PC-3 (cell line): ENCODE measurements at regions not wholly inside any gene's neighbourhood (a gene's known extent, or its start where the extent isn't known, plus 50 kb on each side); places are given as distances from the start of the nearest gene placed in this dataset.

Experiments
- ATAC-seq: fragments of 200-7000 bp; cut with Tn5 transposase; 2 replicates; pipeline ENCODE4 v1.9.1; 2020; ENCODE audit warnings: mild to moderate bottlenecking, moderate library complexity
- BruUV-seq: library from RNA; stranded (reverse); fragments of 400-500 nt; replicated peaks from 2 replicates; lab custom pipeline; 2021; lab: Mats Ljungman, UMichigan
- CTCF ChIA-PET: fragments of 300-600 bp; sonication (Branson Sonifier 250); formaldehyde crosslinking; loops from one replicate; lab custom pipeline; 2022; ENCODE audit warnings: antibody characterized with exemption; lab: Charles Lee
- POLR2A ChIA-PET: fragments of 300-600 bp; sonication (Branson Sonifier 250); formaldehyde crosslinking; loops from one replicate; lab custom pipeline; 2022; ENCODE audit warnings: antibody characterized with exemption; ENCODE audit not compliant: unreplicated experiment; lab: Charles Lee
- DNase-seq: peaks from one replicate; pipeline ENCODE4 v3.0.0-alpha.2; 2015
- H2AFZ ChIP-seq: fragments of 300-600 bp; sonication (generic); 2 replicates; pipeline ENCODE4 v1.6.0; 2016; ENCODE audit warnings: antibody characterized with exemption, low read length
- H3F3A ChIP-seq: fragments of 300-600 bp; sonication (generic); one replicate; pipeline ENCODE4 v1.6.0; 2017; ENCODE audit warnings: antibody characterized with exemption, low read length, control low read depth, mild to moderate bottlenecking; ENCODE audit not compliant: unreplicated experiment
- H3K27ac ChIP-seq: fragments of 300-600 bp; sonication (generic); 2 replicates; pipeline ENCODE4 v1.5.1; 2016; ENCODE audit warnings: mild to moderate bottlenecking, low read length
- H3K27me3 ChIP-seq: fragments of 300-600 bp; sonication (generic); 2 replicates; pipeline ENCODE4 v1.6.1; 2016; ENCODE audit warnings: low read length, mixed read lengths
- H3K36me3 ChIP-seq: fragments of 300-600 bp; sonication (generic); 2 replicates; pipeline ENCODE4 v1.6.1; 2016; ENCODE audit warnings: low read depth, mixed run types, low read length, mixed read lengths
- H3K4me1 ChIP-seq: fragments of 300-600 bp; sonication (generic); 2 replicates; pipeline ENCODE4 v1.5.1; 2016; ENCODE audit warnings: low read length; ENCODE audit not compliant: insufficient read depth
- H3K4me2 ChIP-seq: fragments of 300-600 bp; sonication (generic); 2 replicates; pipeline ENCODE4 v1.6.0; 2016; ENCODE audit warnings: low read length
- H3K4me3 ChIP-seq: fragments of 300-600 bp; sonication (generic); 2 replicates; pipeline ENCODE4 v1.5.1; 2016; ENCODE audit warnings: mild to moderate bottlenecking, low read length, mixed read lengths
- H3K79me2 ChIP-seq: fragments of 300-600 bp; sonication (generic); 2 replicates; pipeline ENCODE4 v1.6.1; 2017; ENCODE audit warnings: low read length, mixed read lengths
- H3K9ac ChIP-seq: fragments of 300-600 bp; sonication (generic); 2 replicates; pipeline ENCODE4 v1.6.0; 2016; ENCODE audit warnings: mild to moderate bottlenecking, low read length
- H3K9me2 ChIP-seq: fragments of 300-600 bp; sonication (generic); replicated peaks from 2 replicates; pipeline ENCODE4 v1.6.1; 2016; ENCODE audit warnings: mixed run types, low read length, mixed read lengths
- H3K9me3 ChIP-seq: fragments of 300-600 bp; sonication (generic); 2 replicates; pipeline ENCODE4 v1.6.1; 2016; ENCODE audit warnings: low read length, mixed read lengths
- H4K20me1 ChIP-seq: fragments of 300-600 bp; sonication (generic); 2 replicates; pipeline ENCODE4 v1.6.1; 2016; ENCODE audit warnings: low read length, mixed read lengths
- EZH2 ChIP-seq: fragments of 300-600 bp; sonication (generic); IDR thresholded peaks from one replicate; pipeline ENCODE4 v1.6.1; 2017; ENCODE audit warnings: antibody characterized with exemption, mild to moderate bottlenecking, low read length; ENCODE audit not compliant: unreplicated experiment
- EZH2phosphoT487 ChIP-seq: fragments of 300-600 bp; sonication (generic); IDR thresholded peaks from 2 replicates; pipeline ENCODE4 v1.6.1; 2018; ENCODE audit warnings: mild to moderate bottlenecking, antibody characterized with exemption, low read length, borderline replicate concordance
- intact Hi-C: fragments of 100-400 bp; cut with micrococcal nuclease; formaldehyde crosslinking; loops from 2 replicates; pipeline ENCODE4 v1.9.0; 2023
- TF ChIP-seq, protein P1 (sequence below): fragments of 300-600 bp; sonication (generic); conservative IDR thresholded peaks from 2 replicates; pipeline ENCODE4 v1.5.1; 2017; ENCODE audit warnings: antibody characterized with exemption, low read depth, mild to moderate bottlenecking, low read length

DNA sequence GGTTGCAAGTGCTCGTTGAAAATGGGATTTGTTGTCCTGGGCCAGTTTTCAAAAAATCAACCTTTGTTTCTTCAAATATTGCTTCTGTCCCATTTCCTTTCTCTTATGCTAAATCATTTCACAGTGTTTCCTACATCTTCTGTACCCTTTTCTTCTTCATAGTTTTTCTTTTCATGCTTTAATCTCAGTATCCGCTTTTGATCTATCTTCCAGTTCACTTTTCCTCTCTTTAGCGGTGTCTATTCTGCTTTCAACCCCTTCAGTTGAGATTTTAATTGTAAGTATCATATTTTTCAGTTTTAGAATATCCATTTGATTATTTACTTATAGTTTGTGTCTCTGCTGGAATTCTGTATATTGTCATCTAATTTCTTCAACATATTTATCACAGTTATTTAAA lies 311.7 kb upstream of the TPM1 start:
- no peak overlapping the region for H3K4me3 ChIP-seq
- ATAC-seq (no peak), DNase-seq (no peak)
- H3F3A ChIP-seq: no peaks in the 10 kb centered on the region
- H3K9me3 ChIP-seq: no peaks in the 10 kb centered on the region
- no peak overlapping the region for H3K9ac ChIP-seq
- TF ChIP-seq EZH2phosphoT487: no peak
- no peak for TF ChIP-seq EZH2
- TF ChIP-seq, protein P1, sequence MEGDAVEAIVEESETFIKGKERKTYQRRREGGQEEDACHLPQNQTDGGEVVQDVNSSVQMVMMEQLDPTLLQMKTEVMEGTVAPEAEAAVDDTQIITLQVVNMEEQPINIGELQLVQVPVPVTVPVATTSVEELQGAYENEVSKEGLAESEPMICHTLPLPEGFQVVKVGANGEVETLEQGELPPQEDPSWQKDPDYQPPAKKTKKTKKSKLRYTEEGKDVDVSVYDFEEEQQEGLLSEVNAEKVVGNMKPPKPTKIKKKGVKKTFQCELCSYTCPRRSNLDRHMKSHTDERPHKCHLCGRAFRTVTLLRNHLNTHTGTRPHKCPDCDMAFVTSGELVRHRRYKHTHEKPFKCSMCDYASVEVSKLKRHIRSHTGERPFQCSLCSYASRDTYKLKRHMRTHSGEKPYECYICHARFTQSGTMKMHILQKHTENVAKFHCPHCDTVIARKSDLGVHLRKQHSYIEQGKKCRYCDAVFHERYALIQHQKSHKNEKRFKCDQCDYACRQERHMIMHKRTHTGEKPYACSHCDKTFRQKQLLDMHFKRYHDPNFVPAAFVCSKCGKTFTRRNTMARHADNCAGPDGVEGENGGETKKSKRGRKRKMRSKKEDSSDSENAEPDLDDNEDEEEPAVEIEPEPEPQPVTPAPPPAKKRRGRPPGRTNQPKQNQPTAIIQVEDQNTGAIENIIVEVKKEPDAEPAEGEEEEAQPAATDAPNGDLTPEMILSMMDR: no peak
- no peak overlapping the region for H3K27ac ChIP-seq
- no TSS peak for BruUV-seq
- H3K27me3 ChIP-seq: no peaks in the 10 kb centered on the region
- no peaks in the 10 kb centered on the region for H3K79me2 ChIP-seq
- no peak overlapping the region for H2AFZ ChIP-seq
- no peak overlapping the region for H3K4me2 ChIP-seq
- H4K20me1 ChIP-seq: no peaks in the 10 kb centered on the region
- H3K4me1 ChIP-seq: no peaks in the 10 kb centered on the region
- no peaks in the 10 kb centered on the region for H3K36me3 ChIP-seq
- intact Hi-C loops: no loop called here
- no peaks in the 10 kb centered on the region for H3K9me2 ChIP-seq
- POLR2A ChIA-PET: no interaction called here
- CTCF ChIA-PET: no interaction called here

GRCh38 chr15:62732078-62732477 lies 310.5 kb upstream of the TPM1 start:
- H3K27me3 ChIP-seq: no peaks in the 10 kb centered on the region
- no peaks in the 10 kb centered on the region for H4K20me1 ChIP-seq
- no peak overlapping the region for H2AFZ ChIP-seq
- H3K27ac ChIP-seq: no peak overlapping the region
- no peaks in the 10 kb centered on the region for H3K36me3 ChIP-seq
- ChIA-PET CTCF (interaction anchor here (0.9 kb wide), 1 partner anchor 10 kb away, joined by 3 read pairs; no protein-coding TSS in a partner anchor), POLR2A (no interaction called here)
- no peak overlapping the region for H3K9ac ChIP-seq
- H3K79me2 ChIP-seq: no peaks in the 10 kb centered on the region
- ATAC-seq (no peak), DNase-seq (no peak)
- H3F3A ChIP-seq: no peaks in the 10 kb centered on the region
- no peaks in the 10 kb centered on the region for H3K9me3 ChIP-seq
- intact Hi-C loops: no loop called here
- no peaks in the 10 kb centered on the region for H3K9me2 ChIP-seq
- BruUV-seq: no TSS peak
- H3K4me1 ChIP-seq: no peaks in the 10 kb centered on the region
- TF ChIP-seq, protein P1: no peak
- no peak for TF ChIP-seq EZH2phosphoT487
- TF ChIP-seq EZH2: no peak
- H3K4me3 ChIP-seq: no peak overlapping the region
- no peak overlapping the region for H3K4me2 ChIP-seq

DNA sequence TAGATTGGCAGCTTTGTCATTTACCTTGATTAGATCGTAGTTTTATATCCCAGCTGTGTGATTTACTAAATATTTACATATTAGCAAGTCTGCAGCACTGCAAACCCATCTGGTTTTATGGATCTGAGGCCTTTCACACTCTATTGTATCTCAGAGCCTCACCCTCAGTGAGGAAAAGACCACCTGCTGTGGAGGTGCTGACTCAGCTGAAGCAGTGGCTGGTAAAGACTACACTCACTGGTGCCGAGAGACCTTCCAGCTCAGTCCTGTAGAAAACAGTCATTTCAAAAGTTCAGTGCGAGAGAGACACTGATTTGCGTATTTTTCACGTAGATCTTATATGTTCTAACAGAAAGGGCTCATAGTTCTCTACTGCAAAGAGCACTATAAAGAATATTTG lies 307.8 kb upstream of the TPM1 start:
- ChIA-PET POLR2A (no interaction called here), CTCF (no interaction called here)
- TF ChIP-seq EZH2phosphoT487 (no peak), EZH2 (no peak)
- TF ChIP-seq, protein P1: no peak
- H3K79me2 ChIP-seq: no peaks in the 10 kb centered on the region
- no peak overlapping the region for H3K4me2 ChIP-seq
- no peak overlapping the region for H3K27ac ChIP-seq
- ATAC-seq (no peak), DNase-seq (no peak)
- no peak overlapping the region for H2AFZ ChIP-seq
- peaks cover 5% of the 10 kb centered on the region for H3F3A ChIP-seq
- H3K27me3 ChIP-seq: no peaks in the 10 kb centered on the region
- no TSS peak for BruUV-seq
- no peaks in the 10 kb centered on the region for H4K20me1 ChIP-seq
- H3K9me2 ChIP-seq: no peaks in the 10 kb centered on the region
- intact Hi-C loops: no loop called here
- no peak overlapping the region for H3K9ac ChIP-seq
- H3K9me3 ChIP-seq: no peaks in the 10 kb centered on the region
- H3K4me3 ChIP-seq: no peak overlapping the region
- peaks cover 20% of the 10 kb centered on the region for H3K4me1 ChIP-seq
- no peaks in the 10 kb centered on the region for H3K36me3 ChIP-seq
